ENCODE measurements at regions not wholly inside any gene's neighbourhood (a gene's known extent, or its start where the extent isn't known, plus 50 kb on each side); places are given as distances from the start of the nearest gene placed in this dataset.

DNA sequence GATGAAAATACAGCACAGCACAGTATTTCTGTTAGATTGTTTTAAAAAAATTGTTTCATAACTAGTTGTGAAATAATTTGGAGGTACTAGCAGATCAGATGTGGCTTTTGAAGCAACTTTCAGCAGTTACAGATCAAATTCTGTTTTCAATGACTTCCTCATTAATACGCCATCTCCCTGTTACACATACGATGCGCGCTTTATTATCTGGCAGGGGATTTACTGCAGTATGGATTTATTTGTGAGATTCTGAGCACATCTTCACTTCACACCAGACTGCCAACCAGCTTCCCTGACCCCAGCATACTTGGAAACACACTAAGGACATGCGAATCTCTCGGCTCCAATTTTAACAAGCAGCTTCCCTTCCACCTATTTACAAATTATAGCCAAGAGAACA lies 235.5 kb upstream of the DIAPH2 start:
- TF ChIP-seq TIGD3 (CRISPR knock-in tag; IDR thresholded peaks at IDR 0.05; ENCODE audit: borderline replicate concordance) (no peak), ZNF605 (CRISPR knock-in tag; IDR thresholded peaks at IDR 0.05) (no peak)
